OCI-LY3 (cell line): ENCODE measurements at regions not wholly inside any gene's neighbourhood (a gene's known extent, or its start where the extent isn't known, plus 50 kb on each side); places are given as distances from the start of the nearest gene placed in this dataset.

Experiments
- EZH2phosphoT487 ChIP-seq: fragments of 200-600 bp; shearing (Covaris generic); IDR thresholded peaks from 2 replicates; pipeline ENCODE4 v1.6.1; 2018; ENCODE audit warnings: antibody characterized with exemption, mixed run types, low read depth
- TF ChIP-seq, protein P1 (sequence below): fragments of 200-600, 300-600 bp; sonication (generic); IDR thresholded peaks from 2 replicates; pipeline ENCODE4 v1.5.1; 2014; ENCODE audit warnings: antibody characterized with exemption, low read length, low read depth

DNA sequence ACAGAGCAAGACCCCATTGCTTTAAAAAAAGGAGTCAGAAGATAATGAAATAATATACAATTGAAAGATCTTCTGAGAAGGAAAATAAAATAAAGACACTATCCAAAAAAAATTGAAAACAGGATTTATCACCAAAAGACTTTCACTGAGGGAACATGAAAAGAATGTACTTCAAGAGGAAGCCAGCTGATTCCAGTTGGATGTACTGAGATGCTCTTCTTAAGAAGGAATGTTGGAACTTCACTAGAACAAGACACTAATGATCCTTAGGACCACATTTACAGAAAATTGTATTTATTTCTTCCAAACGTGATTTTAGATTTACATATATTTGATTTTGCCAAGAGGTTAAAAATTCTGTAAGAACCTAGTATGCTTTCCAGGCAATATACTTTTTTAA is 65.6 kb upstream of the CNOT2 start:
- TF ChIP-seq, protein P1, sequence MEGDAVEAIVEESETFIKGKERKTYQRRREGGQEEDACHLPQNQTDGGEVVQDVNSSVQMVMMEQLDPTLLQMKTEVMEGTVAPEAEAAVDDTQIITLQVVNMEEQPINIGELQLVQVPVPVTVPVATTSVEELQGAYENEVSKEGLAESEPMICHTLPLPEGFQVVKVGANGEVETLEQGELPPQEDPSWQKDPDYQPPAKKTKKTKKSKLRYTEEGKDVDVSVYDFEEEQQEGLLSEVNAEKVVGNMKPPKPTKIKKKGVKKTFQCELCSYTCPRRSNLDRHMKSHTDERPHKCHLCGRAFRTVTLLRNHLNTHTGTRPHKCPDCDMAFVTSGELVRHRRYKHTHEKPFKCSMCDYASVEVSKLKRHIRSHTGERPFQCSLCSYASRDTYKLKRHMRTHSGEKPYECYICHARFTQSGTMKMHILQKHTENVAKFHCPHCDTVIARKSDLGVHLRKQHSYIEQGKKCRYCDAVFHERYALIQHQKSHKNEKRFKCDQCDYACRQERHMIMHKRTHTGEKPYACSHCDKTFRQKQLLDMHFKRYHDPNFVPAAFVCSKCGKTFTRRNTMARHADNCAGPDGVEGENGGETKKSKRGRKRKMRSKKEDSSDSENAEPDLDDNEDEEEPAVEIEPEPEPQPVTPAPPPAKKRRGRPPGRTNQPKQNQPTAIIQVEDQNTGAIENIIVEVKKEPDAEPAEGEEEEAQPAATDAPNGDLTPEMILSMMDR, result no peak
- no peak for TF ChIP-seq EZH2phosphoT487
